Osteoblast (primary cell): ENCODE measurements at regions not wholly inside any gene's neighbourhood (a gene's known extent, or its start where the extent isn't known, plus 50 kb on each side); places are given as distances from the start of the nearest gene placed in this dataset.

Source experiments
- DNase-seq: peaks from one replicate; pipeline ENCODE4 v3.0.0; 2011; ENCODE audit warnings: low spot score, mixed read lengths; ENCODE audit not compliant: insufficient read length; ENCODE audit errors: missing footprints
- H2AFZ ChIP-seq: 2 replicates; pipeline ENCODE4 v1.6.0; 2011; ENCODE audit warnings: mild to moderate bottlenecking, low read length
- H3K27ac ChIP-seq: 2 replicates; pipeline ENCODE4 v1.5.1; 2011; ENCODE audit warnings: mild to moderate bottlenecking, low read depth, low read length, moderate library complexity
- H3K27me3 ChIP-seq: 2 replicates; pipeline ENCODE4 v1.6.0; 2012; ENCODE audit warnings: mild to moderate bottlenecking, control low read depth, inconsistent platforms, low read length, moderate library complexity; ENCODE audit not compliant: insufficient read depth
- H3K36me3 ChIP-seq: 2 replicates; pipeline ENCODE4 v1.5.1; 2011; ENCODE audit warnings: mild to moderate bottlenecking, low read length, control low read depth, moderate library complexity; ENCODE audit not compliant: insufficient read depth
- H3K4me1 ChIP-seq: 2 replicates; pipeline ENCODE4 v1.5.1; 2011; ENCODE audit warnings: mild to moderate bottlenecking, low read length, control low read depth, moderate library complexity; ENCODE audit not compliant: insufficient read depth
- H3K4me2 ChIP-seq: 2 replicates; pipeline ENCODE4 v1.6.0; 2011; ENCODE audit warnings: mild to moderate bottlenecking, low read length; ENCODE audit not compliant: insufficient read depth
- H3K4me3 ChIP-seq: fragments of 200-600 bp; sonication (generic); 3 replicates; pipeline ENCODE4 v1.5.1; 2012; ENCODE audit warnings: mild to moderate bottlenecking, low read length, inconsistent platforms; ENCODE audit not compliant: insufficient read depth
- H3K79me2 ChIP-seq: 2 replicates; pipeline ENCODE4 v1.6.0; 2012; ENCODE audit warnings: mild to moderate bottlenecking, low read length, control low read depth, inconsistent platforms; ENCODE audit not compliant: insufficient read depth
- H3K9me3 ChIP-seq: 2 replicates; pipeline ENCODE4 v1.5.1; 2011; ENCODE audit warnings: low read depth, low read length, control low read depth
- H4K20me1 ChIP-seq: 2 replicates; pipeline ENCODE4 v1.6.0; 2012; ENCODE audit warnings: mild to moderate bottlenecking, low read length, control low read depth; ENCODE audit not compliant: insufficient read depth
- TF ChIP-seq, protein P1 (sequence below): IDR thresholded peaks from 2 replicates; pipeline ENCODE4 v1.5.1; 2011; ENCODE audit warnings: mild to moderate bottlenecking, low read depth, low read length, moderate library complexity; ENCODE audit errors: extremely low read depth

DNA sequence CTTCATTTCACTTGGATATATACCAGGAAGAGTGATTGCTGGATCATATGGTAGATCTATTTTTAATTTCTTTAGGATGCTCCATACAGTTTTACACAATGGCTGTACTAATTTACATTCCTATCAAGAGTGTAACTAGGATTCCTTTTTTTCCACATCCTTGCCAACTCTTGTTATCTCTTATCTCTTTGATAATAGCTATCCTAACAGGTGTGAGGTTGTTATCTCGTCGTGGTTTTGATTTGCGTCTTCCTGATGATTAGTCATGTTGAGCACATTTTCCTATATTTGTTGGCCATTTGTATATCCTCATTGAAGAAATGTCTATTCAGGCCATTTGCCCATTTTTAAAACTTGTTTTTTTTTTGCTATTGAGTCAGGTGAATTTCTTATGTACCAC is 552.4 kb downstream of the RFPL4B start:
- TF ChIP-seq, protein P1, sequence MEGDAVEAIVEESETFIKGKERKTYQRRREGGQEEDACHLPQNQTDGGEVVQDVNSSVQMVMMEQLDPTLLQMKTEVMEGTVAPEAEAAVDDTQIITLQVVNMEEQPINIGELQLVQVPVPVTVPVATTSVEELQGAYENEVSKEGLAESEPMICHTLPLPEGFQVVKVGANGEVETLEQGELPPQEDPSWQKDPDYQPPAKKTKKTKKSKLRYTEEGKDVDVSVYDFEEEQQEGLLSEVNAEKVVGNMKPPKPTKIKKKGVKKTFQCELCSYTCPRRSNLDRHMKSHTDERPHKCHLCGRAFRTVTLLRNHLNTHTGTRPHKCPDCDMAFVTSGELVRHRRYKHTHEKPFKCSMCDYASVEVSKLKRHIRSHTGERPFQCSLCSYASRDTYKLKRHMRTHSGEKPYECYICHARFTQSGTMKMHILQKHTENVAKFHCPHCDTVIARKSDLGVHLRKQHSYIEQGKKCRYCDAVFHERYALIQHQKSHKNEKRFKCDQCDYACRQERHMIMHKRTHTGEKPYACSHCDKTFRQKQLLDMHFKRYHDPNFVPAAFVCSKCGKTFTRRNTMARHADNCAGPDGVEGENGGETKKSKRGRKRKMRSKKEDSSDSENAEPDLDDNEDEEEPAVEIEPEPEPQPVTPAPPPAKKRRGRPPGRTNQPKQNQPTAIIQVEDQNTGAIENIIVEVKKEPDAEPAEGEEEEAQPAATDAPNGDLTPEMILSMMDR, result no peak

DNA sequence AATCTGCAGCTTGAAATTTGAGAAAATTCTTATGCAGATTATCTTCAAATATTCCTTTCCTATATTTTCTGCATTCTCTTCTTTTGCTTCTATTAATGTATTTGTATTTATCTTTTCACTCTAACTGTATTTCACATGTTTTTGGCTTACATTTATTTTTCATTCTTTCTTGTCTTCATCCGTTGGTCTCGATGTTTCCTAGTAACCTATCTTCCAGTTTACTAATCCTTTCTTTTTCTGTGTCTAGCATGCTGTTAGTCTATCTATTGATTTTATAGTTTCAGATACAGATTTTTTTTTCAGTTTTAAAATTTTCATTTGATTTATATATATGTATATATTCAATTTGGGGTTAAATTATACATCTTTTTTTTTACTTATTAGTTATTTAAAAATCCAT is 556.2 kb downstream of the RFPL4B start:
- no peak overlapping the region for H3K27ac ChIP-seq
- H3K9me3 ChIP-seq, result no peaks in the 10 kb centered on the region
- no peak overlapping the region for H3K4me2 ChIP-seq
- no peak overlapping the region for H2AFZ ChIP-seq
- no peaks in the 10 kb centered on the region for H4K20me1 ChIP-seq
- TF ChIP-seq, protein P1, result no peak
- DNase-seq, result no peak
- H3K79me2 ChIP-seq, result no peaks in the 10 kb centered on the region
- no peaks in the 10 kb centered on the region for H3K27me3 ChIP-seq
- peaks cover 19% of the 10 kb centered on the region for H3K4me1 ChIP-seq
- no peak overlapping the region for H3K4me3 ChIP-seq
- H3K36me3 ChIP-seq, result no peaks in the 10 kb centered on the region

More for the DNA sequence above, 552.4 kb downstream of the RFPL4B start:
- Histone ChIP-seq H3K9me3 (no peaks in the 10 kb centered on the region), H3K36me3 (no peaks in the 10 kb centered on the region), H3K4me3 (no peak overlapping the region), H2AFZ (no peak overlapping the region), H3K79me2 (no peaks in the 10 kb centered on the region), H3K27ac (no peak overlapping the region), H3K4me1 (no peaks in the 10 kb centered on the region), H3K4me2 (no peak overlapping the region), H4K20me1 (no peaks in the 10 kb centered on the region), H3K27me3 (no peaks in the 10 kb centered on the region)
- no peak for DNase-seq

- Histone ChIP-seq H2AFZ (no peak overlapping the region), H3K27me3 (no peaks in the 10 kb centered on the region), H3K27ac (peak overlapping the region; percentile 80), H3K9me3 (no peaks in the 10 kb centered on the region), H3K4me2 (peak overlapping the region; percentile 59), H3K79me2 (no peaks in the 10 kb centered on the region), H3K4me3 (no peak overlapping the region), H3K4me1 (peaks cover 26% of the 10 kb centered on the region), H4K20me1 (no peaks in the 10 kb centered on the region), H3K36me3 (no peaks in the 10 kb centered on the region)
- DNase-seq, result peak; percentile 82
- TF ChIP-seq, protein P1, result no peak
Observed at GRCh38 chr6:112906726-112907125, 559.6 kb downstream of the RFPL4B start.

DNA sequence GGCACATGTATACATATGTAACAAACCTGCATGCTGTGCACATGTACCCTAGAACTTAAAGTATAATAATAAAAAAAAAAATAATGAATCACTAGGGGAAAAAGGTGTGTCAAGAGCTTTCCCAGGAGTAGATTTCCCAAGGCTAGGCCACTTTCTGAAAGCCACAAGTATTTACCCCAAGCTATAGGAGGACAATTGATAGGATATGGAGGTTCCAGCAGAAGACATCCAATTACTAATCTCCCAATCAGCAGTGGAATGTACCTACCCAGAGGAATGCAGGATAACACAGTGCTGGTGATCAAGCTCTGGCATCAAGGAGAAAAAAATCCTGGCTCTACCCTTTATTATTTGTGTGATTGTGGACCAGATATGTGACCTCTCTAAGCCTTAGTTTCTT is 562.7 kb downstream of the RFPL4B start:
- no peaks in the 10 kb centered on the region for H3K9me3 ChIP-seq
- H3K27ac ChIP-seq, result no peak overlapping the region
- H3K36me3 ChIP-seq, result no peaks in the 10 kb centered on the region
- TF ChIP-seq, protein P1, result no peak
- no peak for DNase-seq
- peaks cover 35% of the 10 kb centered on the region for H3K4me1 ChIP-seq
- H2AFZ ChIP-seq, result no peak overlapping the region
- no peaks in the 10 kb centered on the region for H4K20me1 ChIP-seq
- H3K4me2 ChIP-seq, result no peak overlapping the region
- H3K27me3 ChIP-seq, result no peaks in the 10 kb centered on the region
- no peak overlapping the region for H3K4me3 ChIP-seq
- no peaks in the 10 kb centered on the region for H3K79me2 ChIP-seq
